WTC11 (cell line): ENCODE measurements at regions not wholly inside any gene's neighbourhood (a gene's known extent, or its start where the extent isn't known, plus 50 kb on each side); places are given as distances from the start of the nearest gene placed in this dataset.

Experiments
- CDX4 ChIP-seq: fragments of 250-450 bp; sonication (Bioruptor Pico); IDR thresholded peaks from 2 replicates; pipeline ENCODE4 v1.9.0; 2021; ENCODE audit warnings: moderate library complexity, mild to moderate bottlenecking, inconsistent platforms, borderline replicate concordance
- NR1H2 ChIP-seq: sonication (generic); formaldehyde crosslinking; IDR thresholded peaks from 2 replicates; pipeline ENCODE4 v1.9.0; 2021; ENCODE audit warnings: mild to moderate bottlenecking, moderate library complexity, missing genetic modification reagents

- no peak for TF ChIP-seq CDX4 (CRISPR knock-in tag)
- TF ChIP-seq NR1H2 (CRISPR knock-in tag), result no peak
These were observed 56.4 kb upstream of the VRK2 start (continued) for GRCh38 chr2:57990118-57990725.
